ENCODE measurements at regions not wholly inside any gene's neighbourhood (a gene's known extent, or its start where the extent isn't known, plus 50 kb on each side); places are given as distances from the start of the nearest gene placed in this dataset.

GRCh38 chr22:47718337-47718736 is 955.9 kb downstream of the TBC1D22A start:
- peaks cover 0 to 42% of the 10 kb centered on the region in 2 donors for H3K27me3 ChIP-seq
- DNase-seq (no peak), ATAC-seq (no peak)
- intact Hi-C loops (cut with DNase I): no loop called here
- H3K9me3 ChIP-seq: no peaks in the 10 kb centered on the region
- H3K4me1 ChIP-seq: no peaks in the 10 kb centered on the region
- H3K36me3 ChIP-seq: no peaks in the 10 kb centered on the region
- no peak overlapping the region for H3K4me3 ChIP-seq
- TF ChIP-seq CTCF (IDR thresholded peaks at IDR 0.05): no peak
- H3K27ac ChIP-seq: no peak overlapping the region

GRCh38 chr22:47716890-47717615 is 954.6 kb downstream of the TBC1D22A start:
- intact Hi-C loops (cut with DNase I): no loop called here
- DNase-seq (no peak), ATAC-seq (no peak)
- H3K4me1 ChIP-seq: no peaks in the 10 kb centered on the region
- no peak for TF ChIP-seq CTCF (IDR thresholded peaks at IDR 0.05)
- H3K36me3 ChIP-seq: no peaks in the 10 kb centered on the region
- no peak overlapping the region for H3K27ac ChIP-seq
- no peaks in the 10 kb centered on the region for H3K9me3 ChIP-seq
- peaks cover 0 to 50% of the 10 kb centered on the region in 2 donors for H3K27me3 ChIP-seq
- no peak overlapping the region for H3K4me3 ChIP-seq

- Histone ChIP-seq H3K4me3 (no peak overlapping the region), H3K4me1 (no peaks in the 10 kb centered on the region), H3K27ac (no peak overlapping the region), H3K36me3 (no peaks in the 10 kb centered on the region), H3K27me3 (peaks cover 0 to 42% of the 10 kb centered on the region in 2 donors), H3K9me3 (no peaks in the 10 kb centered on the region)
- intact Hi-C loops (cut with DNase I): no loop called here
- TF ChIP-seq CTCF (IDR thresholded peaks at IDR 0.05): no peak
- DNase-seq (no peak), ATAC-seq (no peak)
Measured at GRCh38 chr22:47715866-47716578, 953.6 kb downstream of the TBC1D22A start.

GRCh38 chr22:47713941-47714340 is 951.5 kb downstream of the TBC1D22A start:
- Histone ChIP-seq H3K4me1 (no peaks in the 10 kb centered on the region), H3K36me3 (no peaks in the 10 kb centered on the region), H3K27ac (no peak overlapping the region), H3K27me3 (peaks cover 0 to 34% of the 10 kb centered on the region in 2 donors), H3K4me3 (no peak overlapping the region), H3K9me3 (no peaks in the 10 kb centered on the region)
- intact Hi-C loops (cut with DNase I): no loop called here
- ATAC-seq: no peak
- DNase-seq: no peak
- TF ChIP-seq CTCF (IDR thresholded peaks at IDR 0.05): no peak

GRCh38 chr22:47710135-47710534 is 947.7 kb downstream of the TBC1D22A start:
- intact Hi-C loops (cut with DNase I): no loop called here
- peaks cover 0 to 36% of the 10 kb centered on the region in 2 donors for H3K27me3 ChIP-seq
- H3K9me3 ChIP-seq: no peaks in the 10 kb centered on the region
- TF ChIP-seq CTCF (IDR thresholded peaks at IDR 0.05): no peak
- ATAC-seq (no peak), DNase-seq (no peak)
- H3K36me3 ChIP-seq: no peaks in the 10 kb centered on the region
- H3K4me3 ChIP-seq: no peak overlapping the region
- no peaks in the 10 kb centered on the region for H3K4me1 ChIP-seq
- H3K27ac ChIP-seq: no peak overlapping the region

Data from left lung (tissue), 4 donors.